GM13976 (cell line): ENCODE measurements at regions not wholly inside any gene's neighbourhood (a gene's known extent, or its start where the extent isn't known, plus 50 kb on each side); places are given as distances from the start of the nearest gene placed in this dataset.

Experiments used
- DNase-seq: peaks from one replicate; pipeline ENCODE4 v3.0.0; 2012; ENCODE audit warnings: low spot score
- CTCF ChIP-seq: IDR thresholded peaks from 2 replicates; pipeline ENCODE4 v1.5.1; 2012; ENCODE audit warnings: borderline replicate concordance, mild to moderate bottlenecking; ENCODE audit not compliant: insufficient read depth; ENCODE audit errors: extremely low read depth, missing control alignments, control extremely low read depth
- in situ Hi-C: fragments of 300-500 bp; cut with MboI; formaldehyde crosslinking; loops from one replicate; pipeline ENCODE4 v1.12.0; 2022; ENCODE audit warnings: low sequenced_read_pairs, mixed read lengths, inconsistent platforms; ENCODE audit not compliant: unreplicated experiment

- in situ Hi-C loops = no loop called here
- DNase-seq = no peak
- no peak for TF ChIP-seq CTCF
These were observed 273.9 kb downstream of the IGSF11 start for GRCh38 chr3:118760585-118761290.

GRCh38 chr3:118761291-118761606 is 273.4 kb downstream of the IGSF11 start:
- no peak for DNase-seq
- TF ChIP-seq CTCF = no peak
- in situ Hi-C loops = no loop called here

GRCh38 chr3:118765636-118766305 is 268.9 kb downstream of the IGSF11 start:
- DNase-seq = no peak
- no peak for TF ChIP-seq CTCF
- in situ Hi-C loops = no loop called here

GRCh38 chr3:118766306-118766669 is 268.4 kb downstream of the IGSF11 start:
- in situ Hi-C loops = no loop called here
- no peak for TF ChIP-seq CTCF
- no peak for DNase-seq

GRCh38 chr3:118772036-118772435 is 262.6 kb downstream of the IGSF11 start:
- DNase-seq = no peak
- in situ Hi-C loops = no loop called here
- TF ChIP-seq CTCF = no peak

- TF ChIP-seq CTCF = no peak
- peak; percentile 25 for DNase-seq
- in situ Hi-C loops = no loop called here
These were observed 262.1 kb downstream of the IGSF11 start for GRCh38 chr3:118772547-118773011.
